ES-I3 (cell line): ENCODE measurements at regions not wholly inside any gene's neighbourhood (a gene's known extent, or its start where the extent isn't known, plus 50 kb on each side); places are given as distances from the start of the nearest gene placed in this dataset.
"Not testable (repeated sequence)": the region's sequence is repeated elsewhere in the genome, so short reads cannot be mapped to it uniquely, and the experiment has no call there.

Experiments used
- H3K36me3 ChIP-seq: 2 replicates; pipeline ENCODE4 v1.6.1; 2013; ENCODE audit warnings: mild to moderate bottlenecking, low read length, control low read depth, moderate library complexity; ENCODE audit not compliant: insufficient read depth
- H3K4me1 ChIP-seq: 2 replicates; pipeline ENCODE4 v1.6.1; 2013; ENCODE audit warnings: mild to moderate bottlenecking, control low read depth, low read length; ENCODE audit not compliant: insufficient read depth
- H3K9ac ChIP-seq: 2 replicates; pipeline ENCODE4 v1.6.1; 2013; ENCODE audit warnings: low read depth, mild to moderate bottlenecking, low read length, moderate library complexity
- H3K9me3 ChIP-seq: 2 replicates; pipeline ENCODE4 v1.6.1; 2013; ENCODE audit warnings: mild to moderate bottlenecking, low read length, moderate library complexity; ENCODE audit not compliant: control insufficient read depth, insufficient read depth

DNA sequence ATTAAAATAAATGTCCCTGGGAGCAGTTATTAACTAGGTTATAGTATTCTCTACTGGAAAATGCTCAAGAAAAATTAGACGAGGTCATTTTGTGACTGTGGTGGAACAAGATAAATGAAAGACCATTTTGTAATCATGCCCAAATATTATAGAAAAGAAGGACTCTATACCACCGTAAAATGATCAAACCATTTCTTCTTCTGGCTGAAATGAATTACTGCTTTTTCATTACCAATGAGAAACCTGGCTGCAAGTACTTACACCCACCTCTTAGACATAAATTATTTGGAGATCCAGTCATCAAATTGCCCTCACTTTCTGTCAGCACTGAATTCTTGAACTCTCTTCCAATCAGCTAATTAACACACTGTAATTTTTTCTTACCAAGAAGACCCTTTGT lies 74.2 kb upstream of the FSIP2 start:
- H3K36me3 ChIP-seq: no peaks in the 10 kb centered on the region
- no peak overlapping the region for H3K9ac ChIP-seq
- no peaks in the 10 kb centered on the region for H3K9me3 ChIP-seq
- H3K4me1 ChIP-seq: peaks cover 3% of the 10 kb centered on the region; the same call in 1 of the 2 replicates

DNA sequence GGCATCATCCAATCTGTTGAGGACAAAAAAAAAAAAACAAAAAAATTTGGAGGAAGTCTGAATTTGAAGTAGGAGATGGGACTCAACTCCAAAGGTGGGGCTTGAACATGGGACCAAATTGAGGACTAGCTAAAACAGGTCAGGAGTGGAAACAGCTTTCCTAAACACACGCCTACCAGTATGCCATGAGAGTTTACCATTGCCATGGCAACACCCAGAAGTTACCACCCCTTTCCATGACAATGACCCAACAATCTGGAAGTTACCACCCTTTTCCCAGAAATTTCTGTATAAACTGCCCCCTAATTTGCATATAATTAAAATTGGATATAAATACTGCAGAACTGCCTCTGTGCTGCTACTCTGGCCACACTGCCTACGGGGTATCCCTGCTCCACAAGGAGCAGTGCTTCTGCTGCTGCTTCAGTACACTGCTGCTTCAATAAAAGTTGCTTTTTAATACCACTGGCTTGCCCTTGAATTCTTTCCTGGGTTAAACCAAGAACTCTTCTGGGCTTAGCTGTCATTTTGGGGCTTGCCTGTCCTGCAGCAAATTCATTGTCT lies 73.3 kb upstream of the FSIP2 start:
- Histone ChIP-seq H3K4me1 (peaks cover 3% of the 10 kb centered on the region; the same call in 1 of the 2 replicates), H3K9me3 (no peaks in the 10 kb centered on the region), H3K36me3 (no peaks in the 10 kb centered on the region), H3K9ac (no peak overlapping the region)

GRCh38 chr2:185667452-185667851 lies 71.2 kb upstream of the FSIP2 start:
- peaks cover 3% of the 10 kb centered on the region; the same call in 1 of the 2 replicates for H3K4me1 ChIP-seq
- H3K9ac ChIP-seq: no peak overlapping the region
- H3K9me3 ChIP-seq: no peaks in the 10 kb centered on the region
- H3K36me3 ChIP-seq: no peaks in the 10 kb centered on the region

GRCh38 chr2:185668710-185669109 lies 69.9 kb upstream of the FSIP2 start:
- Histone ChIP-seq H3K9ac (no peak overlapping the region), H3K9me3 (no peaks in the 10 kb centered on the region), H3K36me3 (no peaks in the 10 kb centered on the region), H3K4me1 (peaks cover 3% of the 10 kb centered on the region; the same call in 1 of the 2 replicates)

DNA sequence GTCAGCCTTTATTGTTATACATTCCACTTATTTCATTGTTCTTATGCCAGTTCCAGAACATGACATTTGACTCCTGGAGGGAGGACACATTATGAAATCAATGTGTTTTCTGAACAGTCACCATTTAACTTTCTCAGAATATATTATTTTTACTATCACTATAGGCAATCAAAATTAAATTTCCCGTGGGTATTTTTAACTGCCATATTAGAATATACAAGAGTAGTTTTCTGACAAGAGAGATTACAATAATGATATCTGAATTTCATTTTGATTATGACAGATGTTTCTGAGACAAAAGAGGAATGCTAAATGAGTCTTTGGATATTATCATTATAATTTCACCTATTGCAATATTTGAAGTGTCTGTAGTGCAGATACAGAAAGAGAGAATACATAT lies 64.4 kb upstream of the FSIP2 start:
- H3K9ac ChIP-seq: no peak overlapping the region
- no peaks in the 10 kb centered on the region for H3K9me3 ChIP-seq
- H3K36me3 ChIP-seq: no peaks in the 10 kb centered on the region
- H3K4me1 ChIP-seq: no peaks in the 10 kb centered on the region; the same call in 1 of the 2 replicates

GRCh38 chr2:185676316-185676715 lies 62.3 kb upstream of the FSIP2 start:
- Histone ChIP-seq H3K4me1 (no peaks in the 10 kb centered on the region), H3K9me3 (no peaks in the 10 kb centered on the region), H3K9ac (no peak overlapping the region), H3K36me3 (no peaks in the 10 kb centered on the region)

DNA sequence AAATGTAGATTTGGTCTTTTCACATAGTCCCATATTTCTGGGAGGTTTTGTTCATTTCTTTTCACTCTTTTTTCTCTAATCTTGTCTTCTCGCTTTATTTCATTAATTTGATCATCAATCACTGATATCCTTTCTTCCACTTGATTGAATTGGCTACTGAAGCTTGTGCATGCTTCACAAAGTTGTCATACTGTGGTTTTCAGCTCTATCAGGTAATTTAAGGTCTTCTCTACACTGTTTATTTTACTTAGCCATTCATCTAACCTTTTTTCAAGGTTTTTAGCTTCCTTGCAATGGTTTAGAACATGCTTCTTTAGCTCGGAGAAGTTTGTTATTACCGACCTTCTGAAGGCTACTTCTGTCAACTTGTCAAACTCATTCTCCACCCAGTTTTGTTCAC lies 51.6 kb upstream of the FSIP2 start:
- H3K9me3 ChIP-seq, H3K4me1 ChIP-seq, H3K9ac ChIP-seq, H3K36me3 ChIP-seq: not testable (repeated sequence)

GRCh38 chr2:185687967-185688366 lies 50.6 kb upstream of the FSIP2 start:
- H3K36me3 ChIP-seq: no peaks in the 10 kb centered on the region
- H3K9me3 ChIP-seq: no peaks in the 10 kb centered on the region
- no peaks in the 10 kb centered on the region for H3K4me1 ChIP-seq
- no peak overlapping the region for H3K9ac ChIP-seq
